ENCODE measurements at regions not wholly inside any gene's neighbourhood (a gene's known extent, or its start where the extent isn't known, plus 50 kb on each side); places are given as distances from the start of the nearest gene placed in this dataset.
A peak's percentile ranks its signal among the peaks of the same experiment; 100 is the strongest.

DNA sequence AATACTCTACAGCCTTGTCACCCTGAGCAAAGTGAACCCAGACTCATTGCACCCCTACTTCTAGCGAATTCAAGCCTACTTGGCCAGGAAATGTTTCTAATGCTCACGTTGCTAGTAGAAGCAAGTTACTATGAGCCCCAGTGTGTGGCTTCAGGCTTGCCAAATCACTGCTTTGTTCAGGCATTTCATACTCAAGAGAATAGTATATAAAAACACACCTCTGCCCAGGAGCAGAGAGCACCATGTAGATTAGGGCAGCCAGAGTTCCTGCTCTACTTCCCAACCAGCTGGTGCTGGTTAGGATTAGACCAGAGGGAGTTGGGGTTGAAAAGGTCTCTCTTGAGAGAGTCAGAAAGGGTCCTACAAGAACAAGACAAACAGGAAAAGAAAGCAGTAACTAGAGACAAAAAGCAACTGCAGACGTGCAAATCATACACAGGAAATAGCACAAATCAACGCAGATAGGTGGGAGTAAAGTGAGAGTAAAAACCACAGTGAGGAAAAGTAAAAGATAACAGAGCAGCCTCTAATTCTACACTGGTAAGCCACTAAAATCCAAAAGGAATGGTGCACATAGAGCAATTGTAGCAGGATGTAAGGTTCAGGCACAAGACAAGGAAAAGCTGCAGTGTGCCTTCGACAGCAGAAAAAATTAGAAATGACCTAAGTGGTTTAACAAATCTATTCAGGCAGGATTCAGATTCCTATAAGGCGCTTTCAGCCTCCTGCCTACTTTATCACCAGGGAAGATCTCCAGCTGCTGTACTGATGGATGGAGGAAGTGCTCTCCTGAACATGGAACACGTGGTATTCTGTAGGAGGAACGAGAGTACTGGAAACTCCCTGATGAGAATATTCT lies 49.6 kb upstream of the KIF2A start:
- DNase-seq (ENCODE audit: low read depth), result peak; percentile 30
- no peak for TF ChIP-seq CTCF (IDR thresholded peaks at IDR 0.05; ENCODE audit: low read length, missing control alignments)
- H3K4me3 ChIP-seq (replicated peaks; ENCODE audit: low read depth, low read length), result no peak overlapping the region
